Stomach (tissue), 4 donors: ENCODE measurements at regions not wholly inside any gene's neighbourhood (a gene's known extent, or its start where the extent isn't known, plus 50 kb on each side); places are given as distances from the start of the nearest gene placed in this dataset.

Experiments used
- CTCF ChIP-seq, 7 experiments: fragments of 450-650 bp in 4 of 7; fragments of 200-600 bp in 3 of 7; sonication (generic) in 3 of 7; IDR thresholded peaks; one replicate each; pipeline ENCODE4 v1.5.1; 2016 to 2019; ENCODE audit warnings: antibody characterized with exemption in 7 of 7, control low read depth in 2 of 7, mild to moderate bottlenecking in 1 of 7
- EP300 ChIP-seq: sonication (generic); formaldehyde crosslinking; IDR thresholded peaks from one replicate; pipeline ENCODE4 v1.6.1; 2017; ENCODE audit warnings: antibody characterized with exemption

GRCh38 chr13:64480672-64481071 lies 2749.5 kb downstream of the PCDH9 start:
- no peak for TF ChIP-seq EP300
- TF ChIP-seq CTCF (IDR thresholded peaks at IDR 0.05), result no peak
